ENCODE measurements at regions not wholly inside any gene's neighbourhood (a gene's known extent, or its start where the extent isn't known, plus 50 kb on each side); places are given as distances from the start of the nearest gene placed in this dataset.

- TF ChIP-seq CTCF (IDR thresholded peaks at IDR 0.05 in 8 of 11, conservative IDR thresholded peaks at IDR 0.05 in 3 of 11) (no peak), POLR2A (IDR thresholded peaks at IDR 0.05) (no peak), POLR2AphosphoS5 (IDR thresholded peaks at IDR 0.05) (no peak)
Measured at GRCh38 chr5:36458746-36459145, 147.7 kb upstream of the SLC1A3 start.

Measured in spleen (tissue), 7 donors.